SK-N-SH (cell line): ENCODE measurements at regions not wholly inside any gene's neighbourhood (a gene's known extent, or its start where the extent isn't known, plus 50 kb on each side); places are given as distances from the start of the nearest gene placed in this dataset.

ENCODE experiments used
- CTCF ChIA-PET: fragments of 300-600, 350-600 bp; formaldehyde crosslinking; extraction: SDS; loops from one replicate; lab custom pipeline; 2021; lab: Yijun Ruan, JAX
- POLR2A ChIA-PET: fragments of 350-600 bp; sonication (Branson Sonifier 250); formaldehyde crosslinking; extraction: SDS; loops from one replicate; lab custom pipeline; 2020; ENCODE audit warnings: antibody characterized with exemption, inconsistent platforms; lab: Yijun Ruan, JAX
- DNase-seq: peaks from one replicate; pipeline ENCODE4 v3.0.0; 2012
- H2AFZ ChIP-seq: fragments of 200-600 bp; sonication (generic); 2 replicates; pipeline ENCODE4 v1.8.1; 2016; ENCODE audit warnings: antibody characterized with exemption, mild to moderate bottlenecking, low read depth
- H3F3A ChIP-seq: fragments of 200-600 bp; sonication (generic); replicated peaks from 2 replicates; pipeline ENCODE3; 2016; ENCODE audit warnings: antibody characterized with exemption, mild to moderate bottlenecking; ENCODE audit not compliant: insufficient read depth
- H3K27ac ChIP-seq, 2 experiments: fragments of 200-500 bp in 1 of 2; fragments of 200-600 bp in 1 of 2; sonication (Bioruptor generic) in 1 of 2; sonication (generic), shearing (Covaris generic) in 1 of 2; 2 replicates each; pipeline versions ENCODE4 v1.5.1 to v1.6.1; 2014 to 2016; ENCODE audit warnings: low read depth in 2 of 2, inconsistent platforms in 1 of 2, low read length in 1 of 2, mild to moderate bottlenecking in 1 of 2, mixed read lengths in 1 of 2
- H3K27me3 ChIP-seq: fragments of 200-600 bp; sonication (generic), shearing (Covaris generic); 2 replicates; pipeline ENCODE4 v1.6.1; 2016; ENCODE audit warnings: mixed run types; ENCODE audit not compliant: insufficient read depth
- H3K36me3 ChIP-seq, 2 experiments: fragments of 200-500 bp in 1 of 2; fragments of 200-600 bp in 1 of 2; sonication (Bioruptor generic) in 1 of 2; sonication (generic) in 1 of 2; replicated peaks in 1 of 2; 2 replicates each; pipeline versions ENCODE3 to v1.5.1; 2014 to 2016; ENCODE audit warnings: low read length in 1 of 2, mild to moderate bottlenecking in 1 of 2; ENCODE audit not compliant: insufficient read depth in 2 of 2, control insufficient read depth in 1 of 2
- H3K4me1 ChIP-seq, 2 experiments: fragments of 200-500 bp in 1 of 2; fragments of 200-600 bp in 1 of 2; sonication (Bioruptor generic) in 1 of 2; sonication (generic), shearing (Covaris generic) in 1 of 2; 2 replicates each; pipeline versions ENCODE4 v1.5.1 to v1.6.1; 2014 to 2016; ENCODE audit warnings: low read depth in 1 of 2, low read length in 1 of 2, mixed run types in 1 of 2; ENCODE audit not compliant: insufficient read depth in 2 of 2, control insufficient read depth in 1 of 2
- H3K4me2 ChIP-seq: fragments of 200-600 bp; sonication (generic), shearing (Covaris generic); 2 replicates; pipeline ENCODE4 v1.6.1; 2017; ENCODE audit warnings: mixed run types
- H3K4me3 ChIP-seq, 2 experiments: fragments of 200-500 bp in 1 of 2; fragments of 200-600 bp in 1 of 2; sonication (Bioruptor generic) in 1 of 2; sonication (generic), shearing (Covaris generic) in 1 of 2; 2 replicates each; pipeline versions ENCODE4 v1.5.1 to v1.8.1; 2014 to 2016; ENCODE audit warnings: low read depth in 2 of 2, inconsistent platforms in 1 of 2, low read length in 1 of 2, mild to moderate bottlenecking in 1 of 2, mixed read lengths in 1 of 2, moderate library complexity in 1 of 2
- H3K79me2 ChIP-seq: fragments of 200-600 bp; sonication (generic); 2 replicates; pipeline ENCODE4 v1.8.1; 2017; ENCODE audit warnings: mild to moderate bottlenecking; ENCODE audit not compliant: insufficient read depth
- H3K9ac ChIP-seq: fragments of 200-600 bp; sonication (generic); 2 replicates; pipeline ENCODE4 v1.6.1; 2017; ENCODE audit warnings: mixed run types
- H3K9me2 ChIP-seq: fragments of 200-600 bp; sonication (generic); 2 replicates; pipeline ENCODE4 v1.6.1; 2017; ENCODE audit warnings: mixed run types
- H3K9me3 ChIP-seq: fragments of 200-600 bp; sonication (generic); 2 replicates; pipeline ENCODE4 v1.6.1; 2017; ENCODE audit warnings: mixed run types, mild to moderate bottlenecking, moderate library complexity
- H4K20me1 ChIP-seq: fragments of 200-600 bp; sonication (generic); 2 replicates; pipeline ENCODE4 v1.6.1; 2017; ENCODE audit warnings: mild to moderate bottlenecking, mixed run types; ENCODE audit not compliant: insufficient read depth
- CTCF ChIP-seq: fragments of 200-600 bp; sonication (generic); IDR thresholded peaks from 2 replicates; pipeline ENCODE4 v1.6.1; 2017; ENCODE audit warnings: antibody characterized with exemption, mild to moderate bottlenecking, moderate library complexity
- EP300 ChIP-seq, 2 experiments: IDR thresholded peaks; 2 replicates each; pipeline versions ENCODE4 v1.4.0 to v1.6.1; 2012; ENCODE audit warnings: borderline replicate concordance in 1 of 2, low read depth in 1 of 2, low read length in 1 of 2
- EZH2phosphoT487 ChIP-seq: fragments of 200-600 bp; sonication (generic); IDR thresholded peaks from 2 replicates; pipeline ENCODE4 v1.6.1; 2017; ENCODE audit warnings: low read depth, mixed run types, mild to moderate bottlenecking, antibody characterized with exemption, moderate library complexity, borderline replicate concordance
- FOXJ3 ChIP-seq: sonication (generic); formaldehyde crosslinking; IDR thresholded peaks from 2 replicates; pipeline ENCODE4 v1.5.1; 2020; ENCODE audit warnings: mild to moderate bottlenecking, missing genetic modification reagents
- FOXM1 ChIP-seq: IDR thresholded peaks from 2 replicates; pipeline ENCODE4 v1.4.0; 2012; ENCODE audit warnings: low read depth, mild to moderate bottlenecking
- GABPA ChIP-seq: IDR thresholded peaks from 2 replicates; pipeline ENCODE4 v1.4.0; 2012; ENCODE audit warnings: low read depth, mild to moderate bottlenecking
- MEF2A ChIP-seq: IDR thresholded peaks from 2 replicates; pipeline ENCODE4 v1.4.0; 2012; ENCODE audit warnings: low read depth, borderline replicate concordance
- NFIC ChIP-seq: IDR thresholded peaks from 2 replicates; pipeline ENCODE4 v1.4.0; 2012; ENCODE audit warnings: borderline replicate concordance
- POLR2AphosphoS5 ChIP-seq: IDR thresholded peaks from 2 replicates; pipeline ENCODE4 v1.6.1; 2012; ENCODE audit warnings: low read depth, low read length
- RAD21 ChIP-seq: IDR thresholded peaks from 2 replicates; pipeline ENCODE4 v1.6.1; 2012; ENCODE audit warnings: mild to moderate bottlenecking, low read length
- TAF1 ChIP-seq: IDR thresholded peaks from 2 replicates; pipeline ENCODE4 v1.6.1; 2012; ENCODE audit warnings: low read depth, mild to moderate bottlenecking, low read length, moderate library complexity, borderline replicate concordance
- TCF12 ChIP-seq: IDR thresholded peaks from 2 replicates; pipeline ENCODE4 v1.4.0; 2012
- USF2 ChIP-seq: fragments of 150-350 bp; IDR thresholded peaks from 2 replicates; pipeline ENCODE4 v1.6.1; 2017; ENCODE audit warnings: antibody characterized with exemption, low read length, low read depth, borderline replicate concordance
- YY1 ChIP-seq: IDR thresholded peaks from 2 replicates; pipeline ENCODE4 v1.4.0; 2012; ENCODE audit warnings: low read depth, mild to moderate bottlenecking
- WGBS: methylation state at CpG from one replicate; pipeline ENCODE4 v1.1.6; 2017; ENCODE audit warnings: low lambda C conversion rate; 5-methylcytosine and 5-hydroxymethylcytosine counted together
- TF ChIP-seq, protein P1 (sequence below): IDR thresholded peaks from 2 replicates; pipeline ENCODE4 v1.4.0; 2012; ENCODE audit warnings: low read depth

DNA sequence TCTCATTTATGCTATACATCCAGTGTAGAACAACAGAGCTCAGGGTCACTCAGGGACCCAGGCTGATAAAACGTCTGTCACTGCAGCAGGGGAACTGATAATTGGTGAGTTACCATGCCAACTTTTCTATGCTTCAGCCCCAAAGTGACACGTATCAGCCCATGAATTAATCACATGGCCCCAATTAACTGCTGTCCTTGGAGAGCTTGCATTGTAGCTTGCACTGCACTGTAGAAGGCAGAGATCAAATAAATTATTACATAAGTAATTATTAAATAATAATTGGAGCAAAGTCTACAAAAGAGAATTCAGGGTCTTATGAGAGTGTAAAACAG is 144.6 kb downstream of the SUDS3 start:
- CTCF ChIA-PET: no interaction called here
- POLR2A ChIA-PET: no interaction called here

DNA sequence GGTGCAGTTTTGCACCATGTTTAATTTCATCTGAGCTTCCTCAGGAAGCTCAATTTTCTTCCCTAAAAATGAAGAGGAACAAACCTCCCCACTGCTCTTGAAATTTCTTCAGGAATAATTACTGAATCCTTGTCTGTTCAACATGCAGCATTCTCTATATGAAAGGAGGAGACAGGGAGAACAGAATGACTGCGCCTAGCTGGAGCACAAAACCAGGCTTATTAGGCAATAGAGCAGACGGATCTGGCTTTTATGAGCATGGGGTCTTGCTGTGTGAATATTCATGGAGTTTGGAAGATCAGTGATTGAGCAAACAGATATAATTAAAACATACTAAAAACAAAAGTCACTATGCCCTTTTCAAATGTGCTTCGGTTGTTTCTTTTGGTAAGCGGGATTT is 148.1 kb downstream of the SUDS3 start:
- Histone ChIP-seq H3K4me1 (no peaks in the 10 kb centered on the region), H3K79me2 (no peaks in the 10 kb centered on the region), H3K9me2 (no peaks in the 10 kb centered on the region), H3K9me3 (no peaks in the 10 kb centered on the region), H3K4me3 (no peak overlapping the region), H3F3A (no peaks in the 10 kb centered on the region), H3K27me3 (no peaks in the 10 kb centered on the region), H3K27ac (no peak overlapping the region), H2AFZ (no peak overlapping the region), H3K9ac (no peak overlapping the region), H4K20me1 (no peaks in the 10 kb centered on the region), H3K4me2 (no peak overlapping the region), H3K36me3 (no peaks in the 10 kb centered on the region)
- no peak for DNase-seq
- WGBS: 59% methylated on average over 4 of the region's 4 CpGs
- ChIA-PET POLR2A (no interaction called here), CTCF (no interaction called here)
- TF ChIP-seq GABPA: no peak
- no peak for TF ChIP-seq TAF1
- no peak for TF ChIP-seq RAD21
- TF ChIP-seq MEF2A: no peak
- no peak for TF ChIP-seq FOXM1

More for the DNA sequence above, 144.6 kb downstream of the SUDS3 start:
- WGBS: 9% methylated on average over 2 of the region's 2 CpGs
- TF ChIP-seq FOXM1 (no peak), FOXJ3 (no peak), EP300 (IDR thresholded peaks at IDR 0.05; ENCODE audit: borderline replicate concordance in 1 of 2, low read depth in 1 of 2, low read length in 1 of 2) (no peak), MEF2A (no peak), USF2 (no peak), NFIC (no peak), YY1 (no peak), POLR2AphosphoS5 (no peak), EZH2phosphoT487 (no peak)
- TF ChIP-seq, protein P1, sequence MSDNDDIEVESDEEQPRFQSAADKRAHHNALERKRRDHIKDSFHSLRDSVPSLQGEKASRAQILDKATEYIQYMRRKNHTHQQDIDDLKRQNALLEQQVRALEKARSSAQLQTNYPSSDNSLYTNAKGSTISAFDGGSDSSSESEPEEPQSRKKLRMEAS: no peak
- TF ChIP-seq, all 33 proteins: peak for 0
- no peaks in the 10 kb centered on the region for H3K27me3 ChIP-seq
- no peaks in the 10 kb centered on the region for H3K4me1 ChIP-seq
- H3K9ac ChIP-seq: no peak overlapping the region
- H3K4me3 ChIP-seq: no peak overlapping the region
- no peak overlapping the region for H3K4me2 ChIP-seq
- H3K36me3 ChIP-seq: no peaks in the 10 kb centered on the region
- no peaks in the 10 kb centered on the region for H3K9me2 ChIP-seq
- H3K79me2 ChIP-seq: no peaks in the 10 kb centered on the region
- H4K20me1 ChIP-seq: no peaks in the 10 kb centered on the region
- no peaks in the 10 kb centered on the region for H3F3A ChIP-seq
- H2AFZ ChIP-seq: no peak overlapping the region
- H3K9me3 ChIP-seq: no peaks in the 10 kb centered on the region
- no peak overlapping the region for H3K27ac ChIP-seq
- no peak for DNase-seq

- no peaks in the 10 kb centered on the region for H3K27me3 ChIP-seq
- H3K9me2 ChIP-seq: no peaks in the 10 kb centered on the region
- WGBS: 19% methylated on average over 2 of the region's 2 CpGs
- no peaks in the 10 kb centered on the region for H4K20me1 ChIP-seq
- no peak overlapping the region for H3K4me3 ChIP-seq
- H3F3A ChIP-seq: no peaks in the 10 kb centered on the region
- no peaks in the 10 kb centered on the region for H3K9me3 ChIP-seq
- H3K4me2 ChIP-seq: no peak overlapping the region
- H3K27ac ChIP-seq: no peak overlapping the region
- CTCF ChIA-PET: no interaction called here
- TF ChIP-seq EP300 (IDR thresholded peaks at IDR 0.05; ENCODE audit: borderline replicate concordance in 1 of 2, low read depth in 1 of 2, low read length in 1 of 2): no peak
- no peak for TF ChIP-seq CTCF
- no peak for TF ChIP-seq TCF12
- TF ChIP-seq TAF1: no peak
- TF ChIP-seq, all 33 proteins: peak for 0
- no peak overlapping the region for H2AFZ ChIP-seq
- no peak overlapping the region for H3K9ac ChIP-seq
- DNase-seq: no peak
- H3K4me1 ChIP-seq: no peaks in the 10 kb centered on the region
- no peaks in the 10 kb centered on the region for H3K36me3 ChIP-seq
- H3K79me2 ChIP-seq: no peaks in the 10 kb centered on the region
- POLR2A ChIA-PET: no interaction called here
Measured at GRCh38 chr12:118525216-118525615, 148.9 kb downstream of the SUDS3 start.
